Breast epithelium (tissue), 3 donors: ENCODE measurements at regions not wholly inside any gene's neighbourhood (a gene's known extent, or its start where the extent isn't known, plus 50 kb on each side); places are given as distances from the start of the nearest gene placed in this dataset.

Experiments
- POLR2A ChIP-seq: fragments of 450-650 bp; IDR thresholded peaks from one replicate; pipeline ENCODE4 v1.6.1; 2016; ENCODE audit warnings: antibody characterized with exemption, mild to moderate bottlenecking, moderate library complexity
- POLR2AphosphoS5 ChIP-seq, 3 donors: sonication (generic); formaldehyde crosslinking; IDR thresholded peaks; one replicate each; pipeline ENCODE4 v1.6.1; 2017; ENCODE audit warnings: antibody characterized with exemption in 3 of 3
- TF ChIP-seq, protein P1 (sequence below), 3 donors: fragments of 450-650 bp; IDR thresholded peaks; one replicate each; pipeline ENCODE4 v1.5.1; 2016 to 2017; ENCODE audit warnings: antibody characterized with exemption in 3 of 3, mild to moderate bottlenecking in 3 of 3, moderate library complexity in 3 of 3

DNA sequence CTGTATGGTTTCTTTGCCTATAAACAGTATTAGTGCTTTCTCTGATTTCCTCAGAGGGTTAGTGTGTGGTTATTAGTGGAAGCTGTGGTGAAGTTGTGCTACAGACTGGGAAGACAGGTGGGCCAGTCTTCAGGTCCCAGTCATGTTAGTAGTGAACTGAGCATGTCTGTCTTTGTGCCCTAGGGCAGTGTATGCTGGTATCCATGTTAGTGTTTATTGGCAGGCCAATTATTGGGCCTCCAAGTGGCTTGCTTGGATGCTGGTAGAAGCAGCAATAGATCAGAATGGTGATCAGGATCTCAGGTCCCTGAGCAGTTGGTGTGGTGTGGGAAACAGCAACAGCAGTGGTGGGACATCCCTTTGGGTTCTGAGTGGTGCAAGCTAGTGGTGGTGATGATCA, 137.6 kb downstream of the OTOR start:
- TF ChIP-seq, protein P1, sequence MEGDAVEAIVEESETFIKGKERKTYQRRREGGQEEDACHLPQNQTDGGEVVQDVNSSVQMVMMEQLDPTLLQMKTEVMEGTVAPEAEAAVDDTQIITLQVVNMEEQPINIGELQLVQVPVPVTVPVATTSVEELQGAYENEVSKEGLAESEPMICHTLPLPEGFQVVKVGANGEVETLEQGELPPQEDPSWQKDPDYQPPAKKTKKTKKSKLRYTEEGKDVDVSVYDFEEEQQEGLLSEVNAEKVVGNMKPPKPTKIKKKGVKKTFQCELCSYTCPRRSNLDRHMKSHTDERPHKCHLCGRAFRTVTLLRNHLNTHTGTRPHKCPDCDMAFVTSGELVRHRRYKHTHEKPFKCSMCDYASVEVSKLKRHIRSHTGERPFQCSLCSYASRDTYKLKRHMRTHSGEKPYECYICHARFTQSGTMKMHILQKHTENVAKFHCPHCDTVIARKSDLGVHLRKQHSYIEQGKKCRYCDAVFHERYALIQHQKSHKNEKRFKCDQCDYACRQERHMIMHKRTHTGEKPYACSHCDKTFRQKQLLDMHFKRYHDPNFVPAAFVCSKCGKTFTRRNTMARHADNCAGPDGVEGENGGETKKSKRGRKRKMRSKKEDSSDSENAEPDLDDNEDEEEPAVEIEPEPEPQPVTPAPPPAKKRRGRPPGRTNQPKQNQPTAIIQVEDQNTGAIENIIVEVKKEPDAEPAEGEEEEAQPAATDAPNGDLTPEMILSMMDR (IDR thresholded peaks at IDR 0.05): no peak
- TF ChIP-seq POLR2AphosphoS5 (IDR thresholded peaks at IDR 0.05) (no peak), POLR2A (no peak)
